BE2C (cell line): ENCODE measurements at regions not wholly inside any gene's neighbourhood (a gene's known extent, or its start where the extent isn't known, plus 50 kb on each side); places are given as distances from the start of the nearest gene placed in this dataset.

ENCODE experiments used
- DNase-seq: peaks from one replicate; pipeline ENCODE4 v3.0.0-alpha.2; 2020
- H3K27me3 ChIP-seq: fragments of 250-450 bp; sonication (Bioruptor Pico); 2 replicates; pipeline ENCODE4 v1.5.1; 2020; ENCODE audit warnings: mild to moderate bottlenecking
- H3K36me3 ChIP-seq: fragments of 250-450 bp; sonication (Bioruptor Pico); 2 replicates; pipeline ENCODE4 v1.5.1; 2020; ENCODE audit warnings: mild to moderate bottlenecking
- H3K4me1 ChIP-seq: fragments of 250-450 bp; sonication (Bioruptor Pico); 2 replicates; pipeline ENCODE4 v1.5.1; 2020
- H3K4me3 ChIP-seq: 2 replicates; pipeline ENCODE4 v1.5.1; 2011; ENCODE audit warnings: low read depth, low read length
- H3K9me3 ChIP-seq: fragments of 250-450 bp; sonication (Bioruptor Pico); 2 replicates; pipeline ENCODE4 v1.5.1; 2020
- TF ChIP-seq, protein P1 (sequence below): IDR thresholded peaks from 2 replicates; pipeline ENCODE4 v1.5.1; 2012; ENCODE audit warnings: mild to moderate bottlenecking, low read depth, low read length

DNA sequence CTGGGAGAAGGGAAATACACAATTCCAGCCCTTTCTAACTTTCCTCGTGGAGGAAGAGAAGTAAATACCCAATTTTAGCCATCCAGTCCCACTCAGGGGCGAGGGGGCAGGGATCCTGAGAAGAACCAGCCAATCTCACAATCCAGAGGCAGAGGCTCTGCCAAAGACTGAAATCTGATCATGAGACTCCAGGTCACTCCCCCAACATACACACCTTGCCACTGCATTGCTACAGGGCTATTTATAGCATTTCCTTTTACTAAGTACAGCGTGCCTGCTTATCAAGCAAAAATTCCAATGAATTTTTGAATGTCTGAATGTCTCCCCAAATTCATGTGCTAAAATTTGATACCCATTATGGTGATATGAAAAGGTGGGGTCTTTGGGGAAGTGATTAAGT lies 1687.5 kb downstream of the EFNB2 start:
- no peaks in the 10 kb centered on the region for H3K27me3 ChIP-seq
- H3K9me3 ChIP-seq: no peaks in the 10 kb centered on the region
- H3K36me3 ChIP-seq: no peaks in the 10 kb centered on the region
- no peaks in the 10 kb centered on the region for H3K4me1 ChIP-seq
- TF ChIP-seq, protein P1, sequence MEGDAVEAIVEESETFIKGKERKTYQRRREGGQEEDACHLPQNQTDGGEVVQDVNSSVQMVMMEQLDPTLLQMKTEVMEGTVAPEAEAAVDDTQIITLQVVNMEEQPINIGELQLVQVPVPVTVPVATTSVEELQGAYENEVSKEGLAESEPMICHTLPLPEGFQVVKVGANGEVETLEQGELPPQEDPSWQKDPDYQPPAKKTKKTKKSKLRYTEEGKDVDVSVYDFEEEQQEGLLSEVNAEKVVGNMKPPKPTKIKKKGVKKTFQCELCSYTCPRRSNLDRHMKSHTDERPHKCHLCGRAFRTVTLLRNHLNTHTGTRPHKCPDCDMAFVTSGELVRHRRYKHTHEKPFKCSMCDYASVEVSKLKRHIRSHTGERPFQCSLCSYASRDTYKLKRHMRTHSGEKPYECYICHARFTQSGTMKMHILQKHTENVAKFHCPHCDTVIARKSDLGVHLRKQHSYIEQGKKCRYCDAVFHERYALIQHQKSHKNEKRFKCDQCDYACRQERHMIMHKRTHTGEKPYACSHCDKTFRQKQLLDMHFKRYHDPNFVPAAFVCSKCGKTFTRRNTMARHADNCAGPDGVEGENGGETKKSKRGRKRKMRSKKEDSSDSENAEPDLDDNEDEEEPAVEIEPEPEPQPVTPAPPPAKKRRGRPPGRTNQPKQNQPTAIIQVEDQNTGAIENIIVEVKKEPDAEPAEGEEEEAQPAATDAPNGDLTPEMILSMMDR: no peak
- no peak overlapping the region for H3K4me3 ChIP-seq
- DNase-seq: no peak

DNA sequence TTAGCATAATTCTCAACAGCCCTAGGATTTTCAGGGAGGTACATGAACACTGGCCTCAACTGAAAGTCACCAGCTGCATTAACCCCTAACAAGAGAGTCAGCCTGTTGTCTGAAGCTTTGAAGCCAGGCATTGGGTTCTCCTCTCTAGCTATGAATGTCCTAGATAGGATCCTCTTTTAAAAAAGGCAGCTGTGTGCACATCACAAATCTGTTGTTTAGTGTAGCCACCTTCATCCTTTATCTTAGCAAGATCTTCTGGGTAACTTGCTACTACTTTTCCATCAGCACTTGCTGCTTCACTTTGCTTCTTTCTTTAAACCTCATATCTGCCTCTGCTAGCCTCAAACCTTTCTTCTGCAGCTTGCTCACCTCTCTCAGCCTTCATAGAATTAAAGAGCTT lies 1692.1 kb downstream of the EFNB2 start:
- Histone ChIP-seq H3K27me3 (no peaks in the 10 kb centered on the region), H3K4me3 (no peak overlapping the region)
- TF ChIP-seq, protein P1: no peak

DNA sequence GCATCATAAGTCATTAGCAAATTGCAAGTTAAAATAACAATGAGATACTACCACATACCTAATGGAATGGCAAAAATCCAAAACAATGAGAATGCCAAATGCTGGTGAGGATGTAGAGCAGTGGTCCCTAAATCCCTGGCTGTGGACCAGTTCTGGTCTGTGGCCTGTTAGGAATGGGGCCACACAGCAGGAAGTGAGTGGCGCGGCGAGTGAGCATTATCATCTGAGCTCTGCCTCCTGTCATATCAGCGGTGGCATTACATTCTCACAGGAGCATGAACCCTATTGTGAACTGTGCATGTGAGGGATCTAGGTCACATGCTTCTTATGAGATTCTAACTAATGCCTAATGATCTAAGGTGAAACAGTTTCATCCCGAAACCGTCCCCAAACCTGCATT lies 1694.4 kb downstream of the EFNB2 start:
- no peaks in the 10 kb centered on the region for H3K9me3 ChIP-seq
- TF ChIP-seq, protein P1: no peak
- no peaks in the 10 kb centered on the region for H3K4me1 ChIP-seq
- H3K27me3 ChIP-seq: no peaks in the 10 kb centered on the region
- no peak overlapping the region for H3K4me3 ChIP-seq
- DNase-seq: no peak
- H3K36me3 ChIP-seq: no peaks in the 10 kb centered on the region

More for the DNA sequence above, 1692.1 kb downstream of the EFNB2 start:
- Histone ChIP-seq H3K9me3 (no peaks in the 10 kb centered on the region), H3K36me3 (no peaks in the 10 kb centered on the region), H3K4me1 (no peaks in the 10 kb centered on the region)
- no peak for DNase-seq

DNA sequence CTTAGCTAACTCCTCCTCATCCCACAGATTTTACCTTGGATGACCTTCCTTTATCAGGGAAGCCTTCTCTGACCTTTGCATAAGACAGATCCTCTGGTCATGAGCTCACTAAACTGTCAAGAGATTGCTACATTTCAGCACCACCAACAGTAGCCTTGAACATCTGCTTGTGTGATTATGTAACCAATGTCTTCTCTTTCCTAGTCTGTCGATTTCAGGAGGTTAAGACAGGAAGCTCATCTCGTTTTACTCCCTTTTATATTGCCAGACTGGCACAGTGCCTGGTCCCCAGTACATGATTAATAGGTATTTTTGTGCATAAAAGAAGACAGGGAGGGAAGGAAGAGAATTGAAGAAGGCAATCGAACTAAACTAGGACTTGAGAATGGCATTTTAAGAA lies 1697.7 kb downstream of the EFNB2 start:
- H3K4me3 ChIP-seq: no peak overlapping the region
- H3K4me1 ChIP-seq: no peaks in the 10 kb centered on the region
- no peaks in the 10 kb centered on the region for H3K27me3 ChIP-seq
- no peaks in the 10 kb centered on the region for H3K36me3 ChIP-seq
- DNase-seq: no peak
- H3K9me3 ChIP-seq: no peaks in the 10 kb centered on the region; the same call in 1 of the 2 replicates
- TF ChIP-seq, protein P1: no peak

DNA sequence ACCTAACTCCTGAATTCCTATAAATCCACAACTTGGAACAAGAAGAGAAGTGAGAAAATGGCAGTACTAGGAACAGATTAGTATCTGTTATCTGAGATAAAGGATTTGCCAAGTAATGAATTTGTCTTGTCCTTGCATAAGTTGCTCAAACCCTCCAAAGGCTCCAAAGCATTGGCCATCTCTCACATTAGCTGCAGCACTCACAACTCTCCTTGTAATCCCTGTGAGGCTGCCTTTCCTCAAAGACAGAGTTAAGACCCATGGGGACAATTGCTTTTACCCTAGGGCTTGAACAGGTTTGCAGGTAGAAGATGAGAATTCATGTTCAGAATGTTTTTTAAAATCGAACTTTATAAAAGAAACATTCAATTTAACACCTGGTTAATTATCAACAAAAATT lies 1702.2 kb downstream of the EFNB2 start:
- DNase-seq: no peak
- Histone ChIP-seq H3K36me3 (no peaks in the 10 kb centered on the region), H3K4me3 (no peak overlapping the region), H3K27me3 (no peaks in the 10 kb centered on the region), H3K9me3 (no peaks in the 10 kb centered on the region; the same call in 1 of the 2 replicates), H3K4me1 (no peaks in the 10 kb centered on the region)
- TF ChIP-seq, protein P1: no peak

DNA sequence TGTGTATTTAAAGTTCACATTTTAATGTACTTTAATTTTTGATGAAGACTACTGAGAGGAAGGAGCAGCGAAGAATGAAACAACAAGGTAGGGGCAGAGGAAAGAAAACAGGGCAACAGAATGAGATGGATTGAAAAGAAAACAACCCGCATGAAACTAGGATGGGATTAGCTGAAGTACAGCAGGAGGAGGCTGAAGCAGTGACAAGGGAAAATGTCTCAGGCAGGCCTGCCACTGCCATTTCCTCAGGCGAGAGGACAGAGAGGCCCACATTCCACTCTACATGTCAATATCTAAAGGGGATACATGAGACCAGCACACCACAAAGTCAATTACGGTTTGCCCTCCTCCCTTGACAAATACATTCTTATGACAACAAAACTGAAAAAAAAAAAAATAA lies 1703.2 kb downstream of the EFNB2 start:
- H3K9me3 ChIP-seq: no peaks in the 10 kb centered on the region; the same call in 1 of the 2 replicates
- DNase-seq: no peak
- no peaks in the 10 kb centered on the region for H3K27me3 ChIP-seq
- no peaks in the 10 kb centered on the region for H3K4me1 ChIP-seq
- no peaks in the 10 kb centered on the region for H3K36me3 ChIP-seq
- no peak overlapping the region for H3K4me3 ChIP-seq
- TF ChIP-seq, protein P1: no peak
